DMS79 treated with DMSO at 0.1 percent for 48 hours (cell line): ENCODE measurements at regions not wholly inside any gene's neighbourhood (a gene's known extent, or its start where the extent isn't known, plus 50 kb on each side); places are given as distances from the start of the nearest gene placed in this dataset.
"Not testable (repeated sequence)": the region's sequence is repeated elsewhere in the genome, so short reads cannot be mapped to it uniquely, and the experiment has no call there.

ENCODE experiments used
- DNase-seq: peaks from one replicate; lab custom pipeline; 2025; lab: John Stamatoyannopoulos, UW

DNA sequence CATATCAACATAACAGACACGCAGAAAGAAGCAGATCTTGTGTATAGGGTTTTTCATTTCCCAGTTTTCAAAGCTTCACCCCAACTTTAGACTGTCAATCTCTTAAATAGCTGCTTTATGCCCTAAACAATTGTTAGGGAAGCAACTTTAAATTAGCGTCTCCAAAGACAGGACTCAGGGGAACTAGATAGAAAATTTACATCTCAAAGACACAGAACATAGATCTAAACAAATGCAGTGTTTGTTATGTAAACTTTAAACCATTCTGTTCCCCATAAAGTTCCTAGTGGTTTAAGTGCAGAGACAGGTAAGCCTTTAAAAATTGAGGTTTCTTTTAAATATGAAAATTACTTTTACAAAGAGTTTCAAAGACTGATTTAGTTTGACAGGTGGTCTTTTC, 379.2 kb upstream of the GHITM start:
- DNase-seq, result no peak

DNA sequence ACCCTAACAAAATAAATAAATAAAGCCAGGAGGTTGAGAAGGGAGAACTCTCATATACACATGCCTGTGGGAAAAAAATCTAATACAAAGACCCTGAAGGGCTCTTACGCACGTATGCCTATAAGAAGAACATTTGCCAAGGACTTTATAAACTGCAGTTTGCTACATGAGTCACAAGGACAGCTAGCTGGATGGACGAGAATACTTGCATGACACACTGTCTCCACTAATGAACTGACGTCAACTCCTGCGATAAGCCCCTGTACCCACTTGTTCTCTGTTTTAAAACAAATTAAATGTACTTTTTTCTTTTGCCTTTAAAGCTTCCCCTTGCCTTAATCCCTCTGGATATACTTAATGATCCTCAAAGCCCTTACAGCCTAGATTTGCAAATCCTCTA, 374.6 kb upstream of the GHITM start:
- no peak for DNase-seq

DNA sequence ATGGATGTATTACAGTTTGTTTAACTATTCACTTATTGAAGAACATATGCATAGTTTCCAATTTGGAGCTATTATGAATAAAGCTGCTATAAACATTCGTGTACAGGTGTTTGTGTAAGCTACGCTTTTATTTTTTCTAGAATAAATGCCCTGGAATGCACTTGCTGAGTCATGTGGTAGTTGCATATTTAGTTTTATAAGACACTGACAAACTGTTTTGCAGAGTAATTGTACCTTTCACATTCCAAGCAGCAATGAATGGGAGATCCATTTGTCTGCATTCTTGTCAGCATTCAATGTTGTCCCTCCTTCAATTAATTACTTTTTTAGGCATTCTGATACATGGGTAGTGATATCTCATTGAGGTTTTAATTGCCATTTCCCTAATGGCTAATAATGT, 373.6 kb upstream of the GHITM start:
- DNase-seq, result no peak

- DNase-seq, result no peak
Observed at GRCh38 chr10:83769281-83769820, 370.0 kb upstream of the GHITM start.

- DNase-seq, result not testable (repeated sequence)
Observed at GRCh38 chr10:83786701-83787100, 352.6 kb upstream of the GHITM start.

GRCh38 chr10:83801983-83802382, 337.3 kb upstream of the GHITM start:
- no peak for DNase-seq

DNA sequence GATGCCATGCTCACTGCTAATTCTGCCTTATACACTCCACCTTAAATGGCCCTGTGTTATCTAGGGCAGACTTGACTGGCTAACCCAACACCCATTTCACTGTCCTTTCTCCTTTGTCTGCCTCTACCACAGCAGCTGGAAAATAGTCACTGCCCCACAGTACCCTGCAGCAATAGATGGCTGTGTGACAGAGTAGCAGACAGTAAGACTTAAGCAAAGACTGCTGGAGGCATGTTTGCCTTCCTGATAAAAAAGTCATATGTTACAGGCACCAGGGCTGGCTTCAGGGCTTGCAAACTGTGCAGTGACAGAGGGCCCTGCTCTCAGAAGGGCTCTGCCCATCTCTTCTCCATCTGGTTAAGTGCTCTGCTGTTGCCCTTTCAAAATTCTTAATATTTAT, 332.6 kb upstream of the GHITM start:
- no peak for DNase-seq

DNA sequence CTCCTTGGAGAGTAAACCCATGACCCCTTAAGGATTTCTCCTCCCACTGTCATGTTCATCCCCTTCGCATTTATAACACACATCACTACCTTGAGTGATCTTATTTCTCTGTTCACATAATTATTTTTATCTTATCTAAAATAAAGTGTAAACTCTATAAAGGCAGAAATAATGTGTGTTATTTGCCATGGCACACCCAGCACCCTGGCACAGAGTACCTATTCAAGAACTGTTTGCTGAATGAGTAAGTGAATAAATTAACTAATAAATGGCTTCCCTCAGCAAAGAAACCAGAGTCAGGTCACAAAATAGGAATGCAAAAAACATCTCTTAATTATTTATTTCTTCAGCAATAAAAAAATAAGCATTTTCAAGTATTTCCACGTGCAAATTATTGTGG, 330.3 kb upstream of the GHITM start:
- DNase-seq, result no peak

- DNase-seq, result no peak
Observed at GRCh38 chr10:83816942-83817341, 322.4 kb upstream of the GHITM start.

- no peak for DNase-seq
Observed at GRCh38 chr10:83817797-83818196, 321.5 kb upstream of the GHITM start.

- DNase-seq, result no peak
Observed at GRCh38 chr10:83819609-83820008, 319.7 kb upstream of the GHITM start.

DNA sequence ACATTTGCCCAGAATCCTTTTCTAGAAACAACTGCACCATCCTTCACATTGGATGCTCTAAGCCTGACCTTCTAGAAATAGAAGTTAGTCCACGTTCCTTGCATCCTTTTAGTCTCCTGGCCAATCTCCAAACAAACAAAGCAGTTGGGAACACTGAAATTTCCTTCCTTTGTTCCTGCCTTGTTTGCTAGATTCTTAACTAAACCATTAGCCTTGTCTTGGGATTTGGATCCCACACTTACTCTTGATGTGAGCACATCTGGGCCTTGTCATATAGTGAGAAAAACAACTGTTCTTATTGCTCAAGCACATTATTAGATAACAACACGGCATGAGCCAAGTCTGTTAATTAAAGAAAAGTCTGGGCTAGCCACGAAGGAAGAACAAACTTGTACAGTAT, 319.3 kb upstream of the GHITM start:
- no peak for DNase-seq

DNA sequence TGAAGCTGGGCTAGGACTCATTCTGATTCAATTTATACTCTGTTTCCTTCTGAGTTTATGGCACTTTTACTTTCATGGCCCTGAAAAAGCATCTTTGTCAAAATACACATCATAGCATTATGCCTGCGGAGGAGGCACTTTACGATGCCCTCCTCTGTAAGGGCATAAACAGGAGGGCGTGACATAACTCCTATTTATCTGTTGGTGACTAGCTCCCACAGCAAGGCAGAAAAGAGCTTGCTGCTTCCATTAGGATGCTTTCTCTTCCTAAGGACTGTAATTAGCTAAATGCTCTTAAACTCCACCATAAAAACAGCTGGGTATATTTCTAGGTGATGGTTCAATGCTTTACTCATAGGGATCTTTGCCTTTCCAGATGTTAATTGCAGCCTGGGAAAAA, 315.2 kb upstream of the GHITM start:
- DNase-seq, result no peak

DNA sequence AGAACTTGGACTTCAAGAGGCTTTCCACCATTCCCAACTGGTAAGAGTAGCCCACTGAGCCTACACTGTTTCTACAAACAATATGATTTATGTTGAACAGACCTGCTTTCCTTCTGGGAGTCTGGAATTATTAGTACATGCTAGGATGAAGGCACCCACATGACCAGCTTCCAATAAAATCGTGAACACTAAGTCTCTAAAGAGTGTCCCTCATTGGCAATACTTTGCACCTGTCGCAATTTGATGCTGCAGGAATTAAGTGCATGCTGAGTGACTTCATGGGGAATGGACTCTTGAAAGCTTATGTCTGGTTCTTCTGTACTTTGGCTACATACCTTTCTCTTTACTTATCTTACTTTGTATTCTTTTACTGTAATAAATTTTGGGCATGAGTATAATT, 305.2 kb upstream of the GHITM start:
- no peak for DNase-seq

DNA sequence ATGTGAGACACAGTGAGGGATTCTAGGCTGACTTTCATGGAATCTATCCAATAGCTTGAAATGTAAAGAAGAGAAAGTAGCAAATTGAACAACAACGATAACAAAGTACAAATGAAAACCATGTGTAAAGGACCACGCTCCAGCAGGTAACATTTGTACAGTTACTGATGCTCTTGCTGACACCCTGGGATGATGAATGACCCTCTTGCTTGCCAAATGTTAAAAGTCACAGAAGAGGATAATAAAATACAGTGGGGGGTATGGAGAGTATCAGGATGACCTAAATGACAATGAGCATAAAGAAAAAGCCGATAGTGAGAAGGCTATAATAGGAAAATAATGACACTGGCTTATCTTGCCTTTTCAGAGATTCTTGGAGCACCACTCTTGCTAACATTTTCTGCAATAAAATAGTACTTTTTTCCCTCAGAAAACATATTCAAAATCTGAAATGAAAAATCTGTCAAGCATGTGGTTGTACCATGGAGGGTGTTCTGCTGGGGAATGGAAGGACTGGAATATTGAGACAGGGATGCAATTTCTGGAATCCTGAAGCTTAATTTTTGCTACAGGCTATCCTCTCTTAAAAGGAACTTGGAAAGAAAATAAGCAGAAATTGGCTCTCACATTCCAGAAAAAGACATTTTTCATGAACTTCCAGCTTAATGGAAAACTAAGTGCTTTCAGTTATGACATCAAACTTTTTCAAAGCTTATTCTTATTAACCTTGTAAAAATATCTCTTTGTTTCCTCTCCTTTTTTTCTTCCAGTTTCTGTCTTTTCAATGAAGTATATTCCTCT, 303.2 kb upstream of the GHITM start:
- DNase-seq, result no peak

DNA sequence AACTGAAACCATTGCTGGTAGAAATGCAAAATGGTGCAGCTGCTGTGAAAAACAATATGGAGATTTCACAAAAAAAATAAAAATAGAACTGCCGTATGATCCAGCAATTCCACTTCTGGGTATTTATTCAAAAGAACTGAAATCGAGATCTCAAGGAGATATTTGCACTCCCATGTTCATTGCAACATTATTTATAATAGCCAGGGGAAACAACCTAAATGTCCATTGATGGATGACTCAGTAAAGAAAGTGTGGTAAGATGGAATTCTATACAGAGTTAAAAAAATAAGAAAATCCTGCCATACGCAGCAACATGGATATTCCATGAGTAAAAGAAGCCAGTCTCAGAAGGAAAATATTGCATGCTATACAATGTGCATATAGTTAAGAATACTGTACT, 290.6 kb upstream of the GHITM start:
- DNase-seq, result no peak

GRCh38 chr10:83849150-83849549, 290.2 kb upstream of the GHITM start:
- no peak for DNase-seq

GRCh38 chr10:83852146-83852545, 287.2 kb upstream of the GHITM start:
- no peak for DNase-seq

DNA sequence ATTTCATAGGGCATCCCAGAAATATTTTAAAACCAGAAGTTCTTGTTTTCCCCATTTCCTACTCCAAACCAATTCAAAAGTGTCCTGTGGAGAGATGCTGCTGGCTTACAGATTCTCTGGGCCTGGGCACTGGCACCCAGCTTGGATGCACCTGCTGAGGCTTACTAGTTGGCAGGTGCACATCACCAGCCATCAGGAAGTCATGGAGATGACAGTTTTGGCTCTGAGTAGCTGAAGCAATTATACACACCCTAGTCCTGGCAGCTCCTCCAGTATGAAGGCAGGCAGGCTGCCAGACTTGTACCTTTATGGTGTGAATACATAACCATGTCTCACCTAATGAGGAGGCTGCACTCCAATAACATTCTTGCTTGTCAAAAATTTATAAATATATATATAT, 276.6 kb upstream of the GHITM start:
- DNase-seq, result no peak

DNA sequence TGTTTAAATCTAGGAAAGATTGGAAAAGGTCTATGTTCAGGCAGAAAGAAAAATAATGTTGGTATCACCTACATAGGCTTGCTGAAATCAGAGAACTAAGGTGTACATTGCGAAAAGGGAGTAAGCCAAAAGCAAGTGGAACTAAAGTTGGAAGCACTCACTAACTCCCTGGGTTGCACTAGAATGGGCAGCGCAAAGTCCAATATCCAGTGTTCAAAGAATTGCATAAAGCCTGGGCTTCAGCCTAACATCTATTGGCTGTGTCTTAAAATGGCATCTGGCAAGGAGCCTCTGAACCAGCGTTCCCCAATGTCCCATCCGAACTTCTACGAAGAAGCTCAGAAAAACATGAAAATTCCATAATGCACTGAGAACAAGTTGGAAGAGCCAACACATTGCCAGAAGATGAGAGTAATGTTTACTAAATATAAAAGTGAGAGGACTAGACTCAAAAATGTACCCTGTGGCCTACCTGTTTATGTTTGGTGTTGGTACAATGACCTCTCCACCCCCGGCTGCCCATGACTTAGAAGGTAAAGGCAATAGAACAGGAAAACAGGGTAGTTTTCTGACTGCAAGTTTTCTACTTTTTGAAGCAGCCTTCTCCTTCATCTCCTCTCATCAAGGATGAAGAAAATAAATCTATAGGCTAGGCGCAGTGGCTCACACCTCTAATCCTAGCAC, 275.9 kb upstream of the GHITM start:
- no peak for DNase-seq

- no peak for DNase-seq
Observed at GRCh38 chr10:83869898-83870297, 269.4 kb upstream of the GHITM start.

DNA sequence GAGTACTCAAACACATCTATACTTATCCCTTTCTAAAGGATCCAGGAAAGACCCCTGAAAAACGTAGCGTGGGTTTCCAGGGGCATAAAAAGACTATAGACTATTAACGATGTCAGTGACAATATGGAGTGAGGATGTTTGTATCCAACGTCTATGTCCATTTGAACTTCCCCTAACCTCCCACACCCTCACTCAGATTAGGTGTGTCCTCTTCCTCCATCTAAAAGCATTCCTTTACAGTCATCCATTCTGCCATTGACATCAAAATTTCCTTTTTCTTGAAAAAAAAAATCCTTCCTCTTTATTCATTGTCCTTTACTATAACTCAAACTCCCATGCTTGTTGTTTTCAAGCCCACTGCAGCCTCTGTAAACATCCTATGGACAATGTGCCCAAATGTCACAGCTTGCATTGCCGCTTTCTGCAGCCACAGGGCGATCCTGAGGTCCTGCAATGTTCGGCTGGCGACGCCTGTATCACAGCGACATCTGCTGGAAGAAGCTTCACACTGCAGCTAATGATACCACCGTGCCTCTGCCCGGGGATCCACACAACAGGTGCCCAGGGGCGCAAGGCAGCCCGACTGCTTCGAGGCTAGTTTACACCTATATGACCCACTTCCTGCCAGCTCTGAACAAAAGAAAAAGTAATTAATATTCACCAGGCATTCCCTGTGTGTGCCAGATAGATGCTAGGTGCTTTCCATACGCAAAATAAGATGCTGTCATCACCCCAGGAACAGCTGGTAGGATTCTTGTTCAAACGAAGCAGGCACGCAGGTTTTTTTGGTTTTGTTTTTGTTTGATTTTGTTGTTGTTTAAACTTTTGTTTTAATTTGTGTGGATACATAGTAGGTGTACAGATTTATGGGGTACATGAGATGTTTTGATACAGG, 267.9 kb upstream of the GHITM start:
- DNase-seq, result peak; percentile 29
